Panc1 (cell line): ENCODE measurements at regions not wholly inside any gene's neighbourhood (a gene's known extent, or its start where the extent isn't known, plus 50 kb on each side); places are given as distances from the start of the nearest gene placed in this dataset.

Experiments
- ATAC-seq: fragments of 200-7000 bp; cut with Tn5 transposase; 2 replicates; pipeline ENCODE4 v1.9.1; 2020; ENCODE audit warnings: mild to moderate bottlenecking, moderate library complexity
- BruUV-seq: library from RNA; stranded (reverse); fragments of 400-500 nt; replicated peaks from 2 replicates; lab custom pipeline; 2021; lab: Mats Ljungman, UMichigan
- CTCF ChIA-PET: fragments of 300-600 bp; sonication (Branson Sonifier 250); formaldehyde crosslinking; loops from one replicate; lab custom pipeline; 2022; ENCODE audit warnings: antibody characterized with exemption; lab: Charles Lee
- POLR2A ChIA-PET: fragments of 300-600 bp; sonication (Branson Sonifier 250); formaldehyde crosslinking; loops from one replicate; lab custom pipeline; 2022; ENCODE audit warnings: antibody characterized with exemption; lab: Charles Lee
- DNase-seq: peaks from one replicate; pipeline ENCODE4 v3.0.0-alpha.2; 2010; ENCODE audit warnings: low read depth, low spot score
- H3K27ac ChIP-seq: 2 replicates; pipeline ENCODE4 v1.5.1; 2011; ENCODE audit warnings: mild to moderate bottlenecking, low read length, inconsistent platforms
- H3K27me3 ChIP-seq: fragments of 200-500 bp; sonication (Bioruptor generic); 2 replicates; pipeline ENCODE4 v1.6.0; 2014; ENCODE audit warnings: low read length, inconsistent platforms; ENCODE audit not compliant: control insufficient read depth, insufficient read depth
- H3K36me3 ChIP-seq: fragments of 200-500 bp; sonication (Bioruptor generic); 2 replicates; pipeline ENCODE4 v1.5.1; 2014; ENCODE audit warnings: inconsistent platforms, mild to moderate bottlenecking, low read length, moderate library complexity; ENCODE audit not compliant: control insufficient read depth, insufficient read depth
- H3K4me1 ChIP-seq: 2 replicates; pipeline ENCODE4 v1.5.1; 2011; ENCODE audit warnings: inconsistent platforms, mild to moderate bottlenecking, low read length, moderate library complexity; ENCODE audit not compliant: control insufficient read depth, insufficient read depth
- H3K4me3 ChIP-seq, 2 experiments: 2 replicates each; pipeline ENCODE4 v1.5.1; 2011 to 2012; ENCODE audit warnings: low read depth in 2 of 2, low read length in 2 of 2, mild to moderate bottlenecking in 2 of 2, inconsistent platforms in 1 of 2, moderate library complexity in 1 of 2
- H3K9me3 ChIP-seq: fragments of 200-500 bp; sonication (Bioruptor generic); 2 replicates; pipeline ENCODE4 v1.5.1; 2014; ENCODE audit warnings: low read depth, mild to moderate bottlenecking, inconsistent platforms, low read length, moderate library complexity; ENCODE audit not compliant: control insufficient read depth, insufficient read depth
- CTCF ChIP-seq: fragments of 450-650 bp; IDR thresholded peaks from 2 replicates; pipeline ENCODE4 v1.5.1; 2017; ENCODE audit warnings: mild to moderate bottlenecking
- POLR2AphosphoS5 ChIP-seq: IDR thresholded peaks from 2 replicates; pipeline ENCODE4 v1.6.1; 2012; ENCODE audit warnings: mild to moderate bottlenecking, low read depth, low read length, moderate library complexity
- REST ChIP-seq, 2 experiments: IDR thresholded peaks; 2 replicates each; pipeline ENCODE4 v1.6.1; 2011 to 2012; ENCODE audit warnings: low read depth in 2 of 2, control low read depth in 1 of 2, low read length in 1 of 2, mild to moderate bottlenecking in 1 of 2, moderate library complexity in 1 of 2; ENCODE audit not compliant: insufficient read depth in 1 of 2
- SIN3A ChIP-seq: IDR thresholded peaks from 2 replicates; pipeline ENCODE4 v1.6.1; 2012; ENCODE audit warnings: low read depth, mild to moderate bottlenecking, low read length, moderate library complexity, borderline replicate concordance; ENCODE audit not compliant: insufficient read depth
- TCF7L2 ChIP-seq: IDR thresholded peaks from 2 replicates; pipeline ENCODE4 v1.6.1; 2011; ENCODE audit warnings: mild to moderate bottlenecking, low read depth, low read length, inconsistent platforms
- in situ Hi-C: cut with HindIII; loops from 2 replicates; pipeline ENCODE4 v1.10.0; 2016; ENCODE audit warnings: low sequenced_read_pairs, low pct_unique_long_range_greater_than_20kb
- intact Hi-C: fragments of 100-400 bp; cut with micrococcal nuclease; formaldehyde crosslinking; loops from one replicate; pipeline ENCODE4 v1.10.0; 2022; ENCODE audit not compliant: unreplicated experiment

GRCh38 chr9:108356806-108357205 is 499.0 kb downstream of the ACTL7B start:
- intact Hi-C loops: no loop called here
- Histone ChIP-seq H3K27me3 (no peaks in the 10 kb centered on the region), H3K4me3 (no peak overlapping the region), H3K9me3 (no peaks in the 10 kb centered on the region), H3K4me1 (no peaks in the 10 kb centered on the region), H3K36me3 (no peaks in the 10 kb centered on the region), H3K27ac (no peak overlapping the region)
- no peak for TF ChIP-seq REST (IDR thresholded peaks at IDR 0.05; ENCODE audit: insufficient read depth in 1 of 2, low read depth in 2 of 2, low read length in 1 of 2)
- no peak for TF ChIP-seq CTCF
- TF ChIP-seq TCF7L2: no peak
- TF ChIP-seq POLR2AphosphoS5: no peak
- TF ChIP-seq SIN3A: no peak
- in situ Hi-C loops: no loop called here
- DNase-seq (no peak), ATAC-seq (no peak)
- CTCF ChIA-PET: no interaction called here
- no TSS peak for BruUV-seq
- POLR2A ChIA-PET: no interaction called here

GRCh38 chr9:108351571-108351970 is 504.2 kb downstream of the ACTL7B start:
- ChIA-PET POLR2A (no interaction called here), CTCF (no interaction called here)
- no peak overlapping the region for H3K27ac ChIP-seq
- BruUV-seq: no TSS peak
- no peak overlapping the region for H3K4me3 ChIP-seq
- intact Hi-C loops: no loop called here
- DNase-seq (no peak), ATAC-seq (no peak)
- H3K27me3 ChIP-seq: no peaks in the 10 kb centered on the region
- no peaks in the 10 kb centered on the region for H3K9me3 ChIP-seq
- TF ChIP-seq CTCF: no peak
- TF ChIP-seq TCF7L2: no peak
- TF ChIP-seq REST (IDR thresholded peaks at IDR 0.05; ENCODE audit: insufficient read depth in 1 of 2, low read depth in 2 of 2, low read length in 1 of 2): no peak
- TF ChIP-seq POLR2AphosphoS5: no peak
- no peak for TF ChIP-seq SIN3A
- H3K36me3 ChIP-seq: no peaks in the 10 kb centered on the region
- in situ Hi-C loops: no loop called here
- H3K4me1 ChIP-seq: no peaks in the 10 kb centered on the region
